ENCODE measurements at regions not wholly inside any gene's neighbourhood (a gene's known extent, or its start where the extent isn't known, plus 50 kb on each side); places are given as distances from the start of the nearest gene placed in this dataset.

- Histone ChIP-seq H3K4ac (ENCODE audit: low read depth, low read length) (peak overlapping the region; percentile 10), H4K12ac (ENCODE audit: low read depth, low read length) (no peak overlapping the region), H3K18ac (ENCODE audit: low read length) (peak overlapping the region; percentile 55), H3K4me2 (ENCODE audit: low read length) (no peak overlapping the region), H3K23ac (ENCODE audit: low read length) (no peak overlapping the region), H3K36me3 (ENCODE audit: control insufficient read depth in 1 of 2, insufficient read depth in 2 of 2, low read length in 2 of 2) (no peaks in the 10 kb centered on the region), H3K9ac (ENCODE audit: low read length) (no peak overlapping the region), H3K79me1 (ENCODE audit: low read length) (peaks cover 46% of the 10 kb centered on the region), H3K79me2 (ENCODE audit: control insufficient read depth, insufficient read depth, low read length, poor library complexity) (peaks cover 12% of the 10 kb centered on the region), H2AFZ (ENCODE audit: insufficient read depth, low read length, poor library complexity) (no peak overlapping the region), H4K91ac (ENCODE audit: low read depth, low read length) (peak overlapping the region; percentile 96), H3K27ac (ENCODE audit: low read depth, low read length) (no peak overlapping the region), H2AK5ac (ENCODE audit: low read length) (peak overlapping the region; percentile 64), H3K4me3 (ENCODE audit: low read depth, low read length) (no peak overlapping the region), H3K14ac (ENCODE audit: low read length) (peak overlapping the region; percentile 81), H3K27me3 (ENCODE audit: insufficient read depth, low read length) (no peaks in the 10 kb centered on the region), H3K9me3 (ENCODE audit: insufficient read depth, low read depth, low read length) (peaks cover 2% of the 10 kb centered on the region), H3K4me1 (ENCODE audit: control insufficient read depth in 1 of 2, insufficient read depth in 2 of 2, low read length in 2 of 2) (peaks cover 54 to 68% of the 10 kb centered on the region in 2 experiments), H2BK120ac (ENCODE audit: insufficient read depth, low read length, poor library complexity) (peak overlapping the region; percentile 96), H4K8ac (ENCODE audit: low read depth, low read length) (no peak overlapping the region), H2BK5ac (ENCODE audit: low read depth, low read length, poor library complexity) (peak overlapping the region; percentile 95), H2BK12ac (ENCODE audit: low read length) (peak overlapping the region; percentile 86)
- peak; percentile 50 to 74 for DNase-seq
- no CpG with 5 or more reads among the region's 8 CpGs for WGBS (ENCODE audit: extremely low coverage, insufficient coverage, insufficient read length)
These were observed 119.7 kb upstream of the WNT4 start for GRCh38 chr1:22262583-22262982.

- Histone ChIP-seq H4K91ac (ENCODE audit: low read depth, low read length) (peak overlapping the region; percentile 96), H3K4ac (ENCODE audit: low read depth, low read length) (peak overlapping the region; percentile 60), H3K4me2 (ENCODE audit: low read length) (no peak overlapping the region), H2BK120ac (ENCODE audit: insufficient read depth, low read length, poor library complexity) (peak overlapping the region; percentile 96), H3K27ac (ENCODE audit: low read depth, low read length) (peak overlapping the region; percentile 91), H2AK5ac (ENCODE audit: low read length) (peak overlapping the region; percentile 53), H3K9ac (ENCODE audit: low read length) (no peak overlapping the region), H3K18ac (ENCODE audit: low read length) (peak overlapping the region; percentile 55), H3K14ac (ENCODE audit: low read length) (peak overlapping the region; percentile 81), H3K79me2 (ENCODE audit: control insufficient read depth, insufficient read depth, low read length, poor library complexity) (peaks cover 12% of the 10 kb centered on the region), H3K79me1 (ENCODE audit: low read length) (peaks cover 48% of the 10 kb centered on the region), H3K27me3 (ENCODE audit: insufficient read depth, low read length) (no peaks in the 10 kb centered on the region), H3K9me3 (ENCODE audit: insufficient read depth, low read depth, low read length) (peaks cover 2% of the 10 kb centered on the region), H2BK12ac (ENCODE audit: low read length) (peak overlapping the region; percentile 86), H4K8ac (ENCODE audit: low read depth, low read length) (peak overlapping the region; percentile 80), H3K36me3 (ENCODE audit: control insufficient read depth in 1 of 2, insufficient read depth in 2 of 2, low read length in 2 of 2) (no peaks in the 10 kb centered on the region), H3K4me1 (ENCODE audit: control insufficient read depth in 1 of 2, insufficient read depth in 2 of 2, low read length in 2 of 2) (peaks cover 61 to 75% of the 10 kb centered on the region in 2 experiments), H3K23ac (ENCODE audit: low read length) (no peak overlapping the region), H2BK5ac (ENCODE audit: low read depth, low read length, poor library complexity) (peak overlapping the region; percentile 95), H3K4me3 (ENCODE audit: low read depth, low read length) (no peak overlapping the region), H2AFZ (ENCODE audit: insufficient read depth, low read length, poor library complexity) (no peak overlapping the region), H4K12ac (ENCODE audit: low read depth, low read length) (no peak overlapping the region)
- WGBS (ENCODE audit: extremely low coverage, insufficient coverage, insufficient read length) = no CpG with 5 or more reads among the region's 10 CpGs
- no peak for DNase-seq
These were observed 120.5 kb upstream of the WNT4 start for GRCh38 chr1:22263359-22263758.

- Histone ChIP-seq H3K4ac (ENCODE audit: low read depth, low read length) (peak overlapping the region; percentile 60), H3K79me2 (ENCODE audit: control insufficient read depth, insufficient read depth, low read length, poor library complexity) (peaks cover 12% of the 10 kb centered on the region), H2AK5ac (ENCODE audit: low read length) (peak overlapping the region; percentile 49), H3K27me3 (ENCODE audit: insufficient read depth, low read length) (no peaks in the 10 kb centered on the region), H3K9me3 (ENCODE audit: insufficient read depth, low read depth, low read length) (peaks cover 2% of the 10 kb centered on the region), H4K91ac (ENCODE audit: low read depth, low read length) (peak overlapping the region; percentile 96), H3K18ac (ENCODE audit: low read length) (peak overlapping the region; percentile 52), H2BK5ac (ENCODE audit: low read depth, low read length, poor library complexity) (peak overlapping the region; percentile 95), H3K23ac (ENCODE audit: low read length) (no peak overlapping the region), H2BK12ac (ENCODE audit: low read length) (peak overlapping the region; percentile 95), H2BK120ac (ENCODE audit: insufficient read depth, low read length, poor library complexity) (peak overlapping the region; percentile 96), H4K12ac (ENCODE audit: low read depth, low read length) (peak overlapping the region; percentile 40), H3K27ac (ENCODE audit: low read depth, low read length) (peak overlapping the region; percentile 91), H4K8ac (ENCODE audit: low read depth, low read length) (peak overlapping the region; percentile 80), H3K14ac (ENCODE audit: low read length) (peak overlapping the region; percentile 88), H3K36me3 (ENCODE audit: control insufficient read depth in 1 of 2, insufficient read depth in 2 of 2, low read length in 2 of 2) (no peaks in the 10 kb centered on the region), H3K9ac (ENCODE audit: low read length) (no peak overlapping the region), H3K79me1 (ENCODE audit: low read length) (peaks cover 46% of the 10 kb centered on the region), H3K4me3 (ENCODE audit: low read depth, low read length) (no peak overlapping the region), H3K4me1 (ENCODE audit: control insufficient read depth in 1 of 2, insufficient read depth in 2 of 2, low read length in 2 of 2) (peaks cover 58 to 66% of the 10 kb centered on the region in 2 experiments), H2AFZ (ENCODE audit: insufficient read depth, low read length, poor library complexity) (peak overlapping the region; percentile 47), H3K4me2 (ENCODE audit: low read length) (peak overlapping the region; percentile 51)
- peak; percentile 45 to 58 for DNase-seq
- no CpG with 5 or more reads among the region's 15 CpGs for WGBS (ENCODE audit: extremely low coverage, insufficient coverage, insufficient read length)
These were observed 121.8 kb upstream of the WNT4 start for GRCh38 chr1:22264464-22265341.

- Histone ChIP-seq H3K27me3 (ENCODE audit: insufficient read depth, low read length) (no peaks in the 10 kb centered on the region), H2BK12ac (ENCODE audit: low read length) (peak overlapping the region; percentile 62), H2BK5ac (ENCODE audit: low read depth, low read length, poor library complexity) (peak overlapping the region; percentile 44), H3K9ac (ENCODE audit: low read length) (no peak overlapping the region), H4K91ac (ENCODE audit: low read depth, low read length) (peak overlapping the region; percentile 64), H3K27ac (ENCODE audit: low read depth, low read length) (peak overlapping the region; percentile 91), H3K4ac (ENCODE audit: low read depth, low read length) (peak overlapping the region; percentile 25), H4K8ac (ENCODE audit: low read depth, low read length) (peak overlapping the region; percentile 39), H2AK5ac (ENCODE audit: low read length) (peak overlapping the region; percentile 51), H3K36me3 (ENCODE audit: control insufficient read depth in 1 of 2, insufficient read depth in 2 of 2, low read length in 2 of 2) (no peaks in the 10 kb centered on the region), H3K4me2 (ENCODE audit: low read length) (no peak overlapping the region), H3K9me3 (ENCODE audit: insufficient read depth, low read depth, low read length) (peaks cover 3% of the 10 kb centered on the region), H4K12ac (ENCODE audit: low read depth, low read length) (no peak overlapping the region), H3K14ac (ENCODE audit: low read length) (peak overlapping the region; percentile 75), H3K4me3 (ENCODE audit: low read depth, low read length) (no peak overlapping the region), H2BK120ac (ENCODE audit: insufficient read depth, low read length, poor library complexity) (peak overlapping the region; percentile 46), H2AFZ (ENCODE audit: insufficient read depth, low read length, poor library complexity) (peak overlapping the region; percentile 5), H3K18ac (ENCODE audit: low read length) (peak overlapping the region; percentile 44), H3K23ac (ENCODE audit: low read length) (no peak overlapping the region), H3K79me1 (ENCODE audit: low read length) (peaks cover 46% of the 10 kb centered on the region), H3K4me1 (ENCODE audit: control insufficient read depth in 1 of 2, insufficient read depth in 2 of 2, low read length in 2 of 2) (peaks cover 57 to 60% of the 10 kb centered on the region in 2 experiments), H3K79me2 (ENCODE audit: control insufficient read depth, insufficient read depth, low read length, poor library complexity) (peaks cover 12% of the 10 kb centered on the region)
- WGBS (ENCODE audit: extremely low coverage, insufficient coverage, insufficient read length) = no CpG with 5 or more reads among the region's 6 CpGs
- no peak for DNase-seq
These were observed 123.2 kb upstream of the WNT4 start for GRCh38 chr1:22266141-22266540.
